ENCODE measurements at regions not wholly inside any gene's neighbourhood (a gene's known extent, or its start where the extent isn't known, plus 50 kb on each side); places are given as distances from the start of the nearest gene placed in this dataset.
"Not testable (repeated sequence)": the region's sequence is repeated elsewhere in the genome, so short reads cannot be mapped to it uniquely, and the experiment has no call there.

GRCh38 chr3:5888851-5889250 is 701.3 kb downstream of the EDEM1 start:
- no peaks in the 10 kb centered on the region for H3K27me3 Mint-ChIP-seq
- CTCF ChIA-PET = no interaction called here
- peaks cover 9% of the 10 kb centered on the region for H3K9me3 Mint-ChIP-seq
- no peaks in the 10 kb centered on the region for H3K36me3 Mint-ChIP-seq (ENCODE audit: low read depth)
- H3K4me3 Mint-ChIP-seq = no peak overlapping the region
- POLR2A ChIA-PET = no interaction called here
- H3K4me1 Mint-ChIP-seq = no peaks in the 10 kb centered on the region
- no peak for DNase-seq
- no peak overlapping the region for H3K27ac Mint-ChIP-seq

DNA sequence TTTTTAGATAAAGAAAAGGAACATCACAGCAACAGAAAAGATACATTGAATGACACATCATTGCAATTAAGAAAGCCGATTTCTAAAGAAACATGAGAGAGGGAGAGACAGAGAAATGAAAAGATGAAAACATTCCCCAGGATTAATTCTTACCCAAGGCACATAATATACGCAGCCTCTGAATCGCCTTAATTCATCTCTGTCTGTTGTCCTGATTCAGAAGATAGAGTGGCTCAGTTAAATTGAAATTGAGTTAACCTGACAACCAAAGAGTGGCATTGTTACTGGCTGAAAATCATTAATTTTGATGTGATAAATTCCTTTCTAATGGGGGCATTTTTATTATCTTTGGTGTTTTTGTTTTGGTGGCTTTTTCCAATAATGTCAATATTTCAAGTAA is 701.9 kb downstream of the EDEM1 start:
- Mint-ChIP-seq H3K9me3 (peaks cover 9% of the 10 kb centered on the region), H3K27me3 (no peaks in the 10 kb centered on the region), H3K27ac (no peak overlapping the region), H3K4me3 (no peak overlapping the region), H3K4me1 (no peaks in the 10 kb centered on the region), H3K36me3 (ENCODE audit: low read depth) (no peaks in the 10 kb centered on the region)
- ChIA-PET POLR2A (no interaction called here), CTCF (no interaction called here)
- DNase-seq = no peak

DNA sequence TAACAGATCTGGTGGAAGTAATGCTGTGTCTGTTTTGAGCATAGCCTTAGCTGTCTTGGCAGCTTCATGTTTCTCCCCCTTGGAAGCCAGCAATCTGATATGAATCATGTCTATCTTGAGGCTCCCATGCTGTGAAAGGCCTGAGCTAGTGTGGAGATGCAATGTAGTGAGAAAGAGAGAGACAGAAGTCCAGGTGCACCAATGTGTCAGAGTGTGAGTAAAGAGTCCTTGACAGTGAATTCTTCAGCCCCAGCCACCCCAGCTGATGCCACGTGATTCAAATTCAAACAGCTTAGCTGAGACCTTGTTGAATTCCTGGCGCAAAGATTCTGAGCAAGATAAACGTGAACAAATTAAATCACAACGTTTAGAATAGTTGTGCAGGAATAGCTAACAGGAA is 704.2 kb downstream of the EDEM1 start:
- H3K9me3 Mint-ChIP-seq = peaks cover 9% of the 10 kb centered on the region
- CTCF ChIA-PET = interaction anchor here (0.6 kb wide), 1 partner anchor 7 kb away, joined by 3 read pairs; no protein-coding TSS in a partner anchor
- H3K27me3 Mint-ChIP-seq = no peaks in the 10 kb centered on the region
- POLR2A ChIA-PET = no interaction called here
- no peaks in the 10 kb centered on the region for H3K36me3 Mint-ChIP-seq (ENCODE audit: low read depth)
- DNase-seq = no peak
- H3K27ac Mint-ChIP-seq = no peak overlapping the region
- no peak overlapping the region for H3K4me3 Mint-ChIP-seq
- no peaks in the 10 kb centered on the region for H3K4me1 Mint-ChIP-seq

DNA sequence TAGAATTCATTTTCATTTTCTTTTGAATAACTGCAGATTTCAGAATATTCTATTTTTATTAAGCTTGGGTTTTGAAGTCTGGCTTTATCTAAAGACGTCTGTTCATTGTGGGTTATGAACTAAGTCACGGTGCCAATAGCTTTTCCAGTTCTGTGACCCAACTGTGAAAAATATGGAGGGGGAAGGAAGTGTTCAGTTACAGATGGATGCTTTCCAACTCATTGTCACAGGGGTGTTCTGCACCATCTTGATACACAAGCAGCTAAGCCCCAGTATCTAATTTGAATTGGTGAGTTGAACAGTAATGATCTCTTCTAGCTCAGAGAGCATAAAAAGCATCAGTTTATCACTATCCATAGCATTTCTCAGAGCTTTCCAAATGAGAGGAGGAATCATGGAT is 710.6 kb downstream of the EDEM1 start:
- H3K4me1 Mint-ChIP-seq = no peaks in the 10 kb centered on the region
- H3K9me3 Mint-ChIP-seq = peaks cover 9% of the 10 kb centered on the region
- H3K27ac Mint-ChIP-seq = no peak overlapping the region
- ChIA-PET CTCF (no interaction called here), POLR2A (no interaction called here)
- H3K36me3 Mint-ChIP-seq (ENCODE audit: low read depth) = no peaks in the 10 kb centered on the region
- no peak for DNase-seq
- no peak overlapping the region for H3K4me3 Mint-ChIP-seq
- H3K27me3 Mint-ChIP-seq = no peaks in the 10 kb centered on the region

DNA sequence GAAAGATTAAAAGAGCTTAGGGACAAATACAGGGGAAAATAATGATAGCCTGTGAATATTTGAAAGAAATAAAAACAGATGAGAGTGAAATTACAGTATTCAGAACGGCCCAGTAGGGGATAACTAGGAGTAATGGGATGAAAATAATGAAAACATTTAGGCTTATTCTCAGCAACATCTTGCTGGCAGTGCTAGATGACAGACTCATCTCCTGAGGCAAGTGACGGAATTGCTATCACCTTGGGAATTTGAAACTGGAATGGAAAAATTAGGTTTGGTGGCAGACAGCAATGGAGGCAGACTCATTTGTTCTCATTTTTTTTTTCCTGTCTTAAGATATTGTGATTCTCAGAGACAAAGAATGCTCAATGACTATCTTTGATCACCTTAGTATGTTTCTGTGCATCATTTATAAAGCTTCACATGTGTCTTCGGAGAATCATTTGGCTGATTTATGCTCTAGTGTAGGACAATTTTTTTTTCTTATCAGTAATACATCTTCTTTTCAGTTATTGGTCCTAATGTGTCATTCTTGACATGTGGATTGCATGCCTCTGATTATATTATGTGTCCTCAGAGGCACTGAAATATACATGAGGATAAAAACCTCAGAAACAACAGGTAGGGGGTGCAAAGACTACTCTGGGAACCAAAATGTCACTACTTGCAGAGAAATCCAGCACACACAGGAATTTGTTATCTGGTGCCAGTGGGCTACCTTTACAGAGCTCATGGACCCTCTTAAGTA is 711.7 kb downstream of the EDEM1 start:
- Mint-ChIP-seq H3K27me3 (no peaks in the 10 kb centered on the region), H3K4me3 (no peak overlapping the region), H3K9me3 (peaks cover 8% of the 10 kb centered on the region), H3K27ac (no peak overlapping the region), H3K36me3 (ENCODE audit: low read depth) (no peaks in the 10 kb centered on the region), H3K4me1 (no peaks in the 10 kb centered on the region)
- ChIA-PET CTCF (interaction anchor here (1.0 kb wide), 1 partner anchor 34 kb away, joined by 4 read pairs; no protein-coding TSS in a partner anchor), POLR2A (no interaction called here)
- DNase-seq = no peak

- ChIA-PET POLR2A (no interaction called here), CTCF (no interaction called here)
- Mint-ChIP-seq H3K36me3 (ENCODE audit: low read depth) (no peaks in the 10 kb centered on the region), H3K27me3 (no peaks in the 10 kb centered on the region), H3K27ac (no peak overlapping the region), H3K9me3 (peaks cover 19% of the 10 kb centered on the region), H3K4me3 (no peak overlapping the region), H3K4me1 (no peaks in the 10 kb centered on the region)
- no peak for DNase-seq
These were observed 730.4 kb downstream of the EDEM1 start for GRCh38 chr3:5917932-5918331.

DNA sequence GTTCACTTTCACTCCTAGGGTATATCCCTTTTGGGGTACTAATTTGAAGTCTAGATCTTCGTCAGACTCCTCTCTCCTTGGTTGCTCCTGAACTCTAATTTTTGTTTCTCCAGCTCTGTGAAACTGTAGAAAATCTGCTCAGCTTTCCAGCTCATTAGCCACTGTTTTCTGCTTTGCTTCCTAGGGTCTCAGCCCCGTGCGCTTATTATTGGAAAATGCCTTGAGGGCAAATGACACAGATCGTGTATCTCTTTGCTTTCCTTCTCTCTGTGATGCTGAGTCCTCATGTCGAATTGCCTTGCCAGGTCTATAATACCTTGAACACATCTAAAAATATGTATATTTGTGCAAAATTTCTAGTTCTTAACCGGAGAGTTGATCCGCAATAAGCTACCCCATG is 731.1 kb downstream of the EDEM1 start:
- POLR2A ChIA-PET = no interaction called here

DNA sequence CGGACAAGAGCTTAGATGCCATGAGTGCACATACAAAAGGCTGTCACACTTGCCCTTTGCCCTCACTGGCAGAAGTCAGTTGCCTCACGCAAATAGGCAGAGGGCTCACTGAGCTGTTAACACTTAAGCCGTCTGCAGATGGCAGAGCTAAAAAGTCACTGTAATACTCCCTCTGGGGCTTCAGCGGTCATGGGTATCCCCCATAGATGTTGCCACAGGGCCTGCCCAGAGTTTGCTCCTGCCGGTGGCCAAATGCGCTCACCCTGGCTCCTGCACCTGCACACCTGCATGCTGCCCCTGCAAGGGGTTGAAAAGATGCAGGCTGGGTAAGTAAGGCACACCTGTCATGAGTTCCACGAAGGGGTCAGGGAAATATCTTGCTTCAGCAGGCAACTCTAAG is 741.5 kb downstream of the EDEM1 start:
- Mint-ChIP-seq H3K4me1 (no peaks in the 10 kb centered on the region), H3K9me3 (peaks cover 4% of the 10 kb centered on the region), H3K27ac (no peak overlapping the region), H3K36me3 (ENCODE audit: low read depth) (no peaks in the 10 kb centered on the region), H3K4me3 (no peak overlapping the region), H3K27me3 (no peaks in the 10 kb centered on the region)
- CTCF ChIA-PET = no interaction called here
- POLR2A ChIA-PET = no interaction called here
- no peak for DNase-seq

More for the DNA sequence above, 731.1 kb downstream of the EDEM1 start:
- Mint-ChIP-seq H3K4me1 (no peaks in the 10 kb centered on the region), H3K36me3 (ENCODE audit: low read depth) (no peaks in the 10 kb centered on the region), H3K27me3 (no peaks in the 10 kb centered on the region), H3K27ac (no peak overlapping the region), H3K9me3 (peaks cover 20% of the 10 kb centered on the region), H3K4me3 (no peak overlapping the region)
- DNase-seq = no peak
- CTCF ChIA-PET = no interaction called here

GRCh38 chr3:5944061-5944460 is 756.6 kb downstream of the EDEM1 start:
- DNase-seq; H3K4me1 Mint-ChIP-seq; H3K4me3 Mint-ChIP-seq; POLR2A ChIA-PET; H3K9me3 Mint-ChIP-seq; H3K36me3 Mint-ChIP-seq (ENCODE audit: low read depth); CTCF ChIA-PET; H3K27ac Mint-ChIP-seq; H3K27me3 Mint-ChIP-seq: not testable (repeated sequence)

DNA sequence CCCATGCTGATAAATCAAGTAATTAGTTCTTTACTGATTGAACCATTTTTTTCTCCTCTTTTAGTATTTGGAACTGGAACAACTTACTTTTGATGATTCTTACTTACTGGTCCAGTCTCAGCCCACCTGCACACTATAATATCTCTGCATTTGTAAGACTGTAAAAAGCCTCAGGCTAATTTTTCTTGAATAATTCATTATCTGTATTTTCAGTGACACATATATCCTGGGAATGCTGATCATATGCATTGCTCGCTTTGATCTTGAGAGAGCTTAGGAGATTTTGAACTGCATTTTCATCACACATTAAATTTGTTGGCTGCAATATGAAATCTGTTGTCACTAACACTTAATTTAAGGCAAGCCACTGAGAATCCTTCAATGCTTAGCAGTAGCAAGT is 760.6 kb downstream of the EDEM1 start:
- CTCF ChIA-PET = no interaction called here

GRCh38 chr3:5951026-5951425 is 763.5 kb downstream of the EDEM1 start:
- Mint-ChIP-seq H3K4me3 (no peak overlapping the region), H3K4me1 (no peaks in the 10 kb centered on the region), H3K9me3 (no peaks in the 10 kb centered on the region), H3K27ac (no peak overlapping the region), H3K36me3 (ENCODE audit: low read depth) (no peaks in the 10 kb centered on the region), H3K27me3 (no peaks in the 10 kb centered on the region)
- ChIA-PET CTCF (no interaction called here), POLR2A (no interaction called here)
- DNase-seq = no peak

More for the DNA sequence above, 760.6 kb downstream of the EDEM1 start:
- DNase-seq = no peak
- Mint-ChIP-seq H3K27me3 (no peaks in the 10 kb centered on the region), H3K4me3 (no peak overlapping the region), H3K9me3 (no peaks in the 10 kb centered on the region), H3K27ac (no peak overlapping the region), H3K36me3 (ENCODE audit: low read depth) (no peaks in the 10 kb centered on the region), H3K4me1 (no peaks in the 10 kb centered on the region)
- POLR2A ChIA-PET = no interaction called here

- POLR2A ChIA-PET = no interaction called here
- peaks cover 12% of the 10 kb centered on the region for H3K9me3 Mint-ChIP-seq
- CTCF ChIA-PET = no interaction called here
- no peak for DNase-seq
- no peak overlapping the region for H3K27ac Mint-ChIP-seq
- H3K4me1 Mint-ChIP-seq = no peaks in the 10 kb centered on the region
- H3K4me3 Mint-ChIP-seq = no peak overlapping the region
- no peaks in the 10 kb centered on the region for H3K27me3 Mint-ChIP-seq
- H3K36me3 Mint-ChIP-seq (ENCODE audit: low read depth) = no peaks in the 10 kb centered on the region
These were observed 785.1 kb downstream of the EDEM1 start for GRCh38 chr3:5972586-5972985.

DNA sequence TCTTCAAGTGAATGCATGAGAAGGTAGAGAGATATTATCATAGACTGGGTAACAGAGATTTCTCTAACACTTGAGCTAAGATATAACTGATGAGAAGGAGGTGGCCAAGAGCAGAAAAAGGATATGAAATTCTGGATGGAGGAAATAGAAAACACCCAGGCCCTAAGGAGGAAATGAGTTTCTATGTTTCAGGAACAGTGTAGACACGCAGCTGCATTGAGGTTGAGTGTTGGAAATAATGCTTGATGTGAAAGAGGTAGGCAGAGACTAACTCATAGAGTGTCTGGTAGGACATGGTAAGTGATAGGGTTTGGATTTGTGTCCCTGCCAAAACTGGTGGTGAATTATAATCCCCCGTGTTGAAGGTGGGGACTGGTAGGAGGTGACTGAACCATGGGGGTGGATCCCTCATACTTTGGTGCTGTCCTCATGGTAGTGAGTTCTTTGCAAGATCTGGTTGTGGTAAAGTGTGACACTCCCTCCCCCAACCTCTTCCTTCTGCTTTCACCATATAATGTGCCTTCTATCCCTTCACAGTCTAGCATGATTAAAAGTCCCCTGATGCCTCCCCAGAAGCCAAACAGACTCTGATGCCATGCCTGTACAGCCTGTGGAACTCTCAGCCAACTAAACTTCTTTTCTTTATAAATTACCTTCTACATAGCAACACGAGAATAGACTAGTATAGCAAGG is 787.3 kb downstream of the EDEM1 start:
- CTCF ChIA-PET = no interaction called here
- H3K4me1 Mint-ChIP-seq = no peaks in the 10 kb centered on the region
- no peak overlapping the region for H3K4me3 Mint-ChIP-seq
- POLR2A ChIA-PET = no interaction called here
- no peaks in the 10 kb centered on the region for H3K27me3 Mint-ChIP-seq
- H3K27ac Mint-ChIP-seq = no peak overlapping the region
- H3K36me3 Mint-ChIP-seq (ENCODE audit: low read depth) = no peaks in the 10 kb centered on the region
- peaks cover 4% of the 10 kb centered on the region for H3K9me3 Mint-ChIP-seq
- DNase-seq = no peak

DNA sequence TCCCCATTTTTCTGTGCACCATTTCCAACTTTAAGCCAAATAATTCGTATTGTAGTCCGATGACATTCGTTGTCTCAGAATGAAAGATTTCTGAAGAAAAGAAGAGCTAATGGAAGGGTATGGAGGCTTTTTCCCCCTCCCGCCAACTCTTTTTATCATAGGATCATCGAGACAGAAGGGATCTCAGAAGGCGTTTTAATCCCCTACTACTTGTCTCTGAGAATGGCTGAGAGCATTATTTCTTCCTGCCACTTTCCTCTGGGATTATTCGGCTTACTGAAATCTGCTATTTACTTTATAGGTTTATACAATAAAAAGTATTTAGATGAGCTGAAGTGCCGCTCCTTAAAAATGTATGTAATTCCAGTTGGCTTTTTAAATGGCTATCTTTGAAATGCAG is 789.8 kb downstream of the EDEM1 start:
- ChIA-PET POLR2A (no interaction called here), CTCF (no interaction called here)
- Mint-ChIP-seq H3K27ac (no peak overlapping the region), H3K36me3 (ENCODE audit: low read depth) (no peaks in the 10 kb centered on the region), H3K4me3 (no peak overlapping the region), H3K9me3 (peaks cover 12% of the 10 kb centered on the region), H3K27me3 (no peaks in the 10 kb centered on the region), H3K4me1 (no peaks in the 10 kb centered on the region)
- DNase-seq = no peak
